ENCODE measurements at regions not wholly inside any gene's neighbourhood (a gene's known extent, or its start where the extent isn't known, plus 50 kb on each side); places are given as distances from the start of the nearest gene placed in this dataset.

- no peak for DNase-seq (ENCODE audit: low read depth)
- TF ChIP-seq CTCF (conservative IDR thresholded peaks at IDR 0.05; ENCODE audit: low read depth, low read length): no peak
- no peak overlapping the region for H3K4me3 ChIP-seq (ENCODE audit: low read depth, low read length)
These were observed 266.2 kb downstream of the NPHP4 start for GRCh38 chr1:5725855-5726585.

GRCh38 chr1:5725406-5725805, 266.8 kb downstream of the NPHP4 start:
- no peak for TF ChIP-seq CTCF (conservative IDR thresholded peaks at IDR 0.05; ENCODE audit: low read depth, low read length)
- no peak overlapping the region for H3K4me3 ChIP-seq (ENCODE audit: low read depth, low read length)
- no peak for DNase-seq (ENCODE audit: low read depth)

GRCh38 chr1:5724847-5725246, 267.4 kb downstream of the NPHP4 start:
- no peak for TF ChIP-seq CTCF (conservative IDR thresholded peaks at IDR 0.05; ENCODE audit: low read depth, low read length)
- no peak for DNase-seq (ENCODE audit: low read depth)
- no peak overlapping the region for H3K4me3 ChIP-seq (ENCODE audit: low read depth, low read length)

- H3K4me3 ChIP-seq (ENCODE audit: low read depth, low read length): no peak overlapping the region
- DNase-seq (ENCODE audit: low read depth): no peak
- no peak for TF ChIP-seq CTCF (conservative IDR thresholded peaks at IDR 0.05; ENCODE audit: low read depth, low read length)
These were observed 269.5 kb downstream of the NPHP4 start for GRCh38 chr1:5722635-5723164.

GRCh38 chr1:5721634-5722215, 270.5 kb downstream of the NPHP4 start:
- no peak overlapping the region for H3K4me3 ChIP-seq (ENCODE audit: low read depth, low read length)
- DNase-seq (ENCODE audit: low read depth): no peak
- no peak for TF ChIP-seq CTCF (conservative IDR thresholded peaks at IDR 0.05; ENCODE audit: low read depth, low read length)

GRCh38 chr1:5720936-5721335, 271.3 kb downstream of the NPHP4 start:
- no peak for DNase-seq (ENCODE audit: low read depth)
- TF ChIP-seq CTCF (conservative IDR thresholded peaks at IDR 0.05; ENCODE audit: low read depth, low read length): no peak
- no peak overlapping the region for H3K4me3 ChIP-seq (ENCODE audit: low read depth, low read length)

GRCh38 chr1:5720484-5720883, 271.7 kb downstream of the NPHP4 start:
- no peak overlapping the region for H3K4me3 ChIP-seq (ENCODE audit: low read depth, low read length)
- no peak for DNase-seq (ENCODE audit: low read depth)
- TF ChIP-seq CTCF (conservative IDR thresholded peaks at IDR 0.05; ENCODE audit: low read depth, low read length): no peak
